Activated naive CD8-positive, alpha-beta T cell treated with anti-CD3 and anti-CD28 coated beads, Interleukin-2, amount 50 U/mL, for 16 hours (primary cell): ENCODE measurements at regions not wholly inside any gene's neighbourhood (a gene's known extent, or its start where the extent isn't known, plus 50 kb on each side); places are given as distances from the start of the nearest gene placed in this dataset.

Experiments
- DNase-seq: peaks from one replicate; pipeline ENCODE4 v3.0.0-alpha.2; 2020; ENCODE audit warnings: low read depth, low spot score

DNA sequence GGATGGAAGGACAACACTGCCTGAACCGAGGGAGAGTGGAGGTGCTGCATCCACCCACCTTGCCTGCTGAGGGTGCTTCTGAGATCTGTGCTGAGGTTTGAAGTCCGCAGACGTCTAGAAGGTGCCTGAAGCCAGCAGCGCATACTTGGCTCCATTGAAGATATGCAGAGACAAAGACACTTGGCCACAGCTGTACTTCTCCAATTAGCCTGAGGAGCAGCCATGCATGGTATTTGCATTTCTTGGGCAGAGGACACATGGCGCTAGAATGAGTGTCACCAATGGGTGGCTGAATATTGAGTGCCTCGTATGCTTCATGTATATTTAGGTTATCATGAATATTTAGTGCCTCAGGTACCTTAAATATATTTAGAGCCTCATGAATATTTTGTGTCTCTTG lies 128.7 kb upstream of the ATP6AP2 start:
- DNase-seq = no peak

DNA sequence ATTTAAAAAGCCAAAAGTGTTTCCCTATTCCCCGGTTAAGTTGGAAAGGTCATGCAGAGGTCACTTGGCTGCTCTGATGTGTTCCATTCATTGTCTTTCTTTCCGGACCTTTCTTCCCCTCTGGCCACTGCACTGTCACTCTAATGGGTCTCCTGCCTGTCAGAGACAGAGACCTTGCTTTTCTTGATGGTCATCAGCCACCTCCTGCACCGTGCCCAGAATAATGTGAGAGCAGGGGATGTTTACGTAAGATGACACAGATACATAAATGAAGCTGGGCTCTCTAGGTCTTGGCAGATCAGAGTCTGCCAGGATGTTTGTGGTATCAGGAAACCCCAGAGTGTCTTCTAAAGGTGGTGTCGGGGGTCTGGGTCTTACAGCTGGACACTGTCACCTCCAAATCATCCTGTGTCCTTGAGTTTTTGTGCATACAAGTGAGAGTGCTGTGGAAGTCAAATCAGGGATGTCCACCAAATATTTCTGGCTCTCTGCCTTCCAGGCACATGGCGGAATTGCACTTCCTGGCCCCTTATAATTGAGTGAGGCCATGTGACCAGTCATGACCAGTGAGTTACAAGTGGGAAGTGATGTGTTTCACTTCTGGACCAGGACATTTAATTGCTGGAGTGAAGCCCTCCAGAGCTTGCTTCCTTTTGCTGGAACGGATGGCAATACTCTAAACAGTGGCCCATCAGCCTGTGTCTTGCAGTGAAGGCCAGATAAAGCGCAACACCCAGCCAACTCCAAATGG lies 130.6 kb upstream of the ATP6AP2 start:
- DNase-seq = no peak

DNA sequence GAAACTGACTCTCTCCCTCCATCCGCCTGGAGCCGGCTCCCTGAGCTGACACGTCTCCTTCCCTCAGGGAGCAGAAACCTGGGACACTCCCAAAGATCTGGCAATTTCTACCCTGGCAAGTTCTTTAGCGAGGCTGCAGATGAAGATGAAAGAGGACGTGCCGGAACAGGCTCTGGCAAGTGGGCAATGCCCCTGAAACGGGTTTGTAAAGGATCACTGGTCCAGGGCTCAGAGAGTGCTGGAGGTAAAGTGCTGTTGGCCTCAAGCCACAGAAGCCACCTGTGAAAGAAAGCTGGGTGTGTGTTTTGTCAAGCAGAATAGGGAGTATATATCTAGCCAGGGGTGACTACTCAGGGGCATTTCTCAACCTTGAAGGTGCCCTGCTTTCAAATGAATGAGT lies 131.4 kb upstream of the ATP6AP2 start:
- no peak for DNase-seq

DNA sequence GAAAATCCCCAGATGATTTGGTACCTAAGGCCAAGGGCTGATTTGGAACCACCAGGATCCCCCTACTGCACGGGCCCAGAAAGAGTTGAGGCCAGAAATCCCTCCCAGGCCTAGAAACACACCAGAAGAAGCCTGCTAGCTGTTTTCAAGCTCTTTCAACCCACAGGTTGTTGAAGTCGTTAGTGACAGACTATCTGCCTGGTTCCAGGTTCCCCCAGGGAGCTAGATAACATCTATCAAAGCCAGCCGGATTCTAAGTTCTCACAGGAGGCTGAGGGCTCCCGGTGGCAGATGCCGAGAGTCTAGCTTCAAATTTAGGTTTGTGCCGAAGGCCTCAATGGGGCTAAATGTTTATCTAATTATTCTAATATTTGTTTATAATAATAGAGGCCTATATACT lies 132.0 kb upstream of the ATP6AP2 start:
- DNase-seq = no peak

DNA sequence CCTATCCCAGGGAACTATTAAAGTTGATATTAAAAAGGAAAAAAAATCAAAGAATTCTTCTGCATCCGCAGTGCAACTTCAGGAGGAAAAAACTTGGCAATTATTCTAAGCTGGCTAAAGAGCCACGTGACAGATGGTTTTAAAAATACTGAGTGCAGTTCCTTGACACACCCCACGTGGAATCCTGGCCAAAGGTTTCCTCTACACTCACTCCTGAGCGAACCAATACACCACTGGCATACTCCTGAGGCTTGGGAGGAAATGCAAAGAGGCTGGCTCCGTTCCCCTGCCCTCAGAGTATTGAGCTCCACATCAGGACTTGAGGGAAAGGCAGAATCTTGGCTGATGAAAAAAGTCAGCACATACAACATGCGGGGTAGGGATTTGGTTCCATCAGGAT lies 133.8 kb upstream of the ATP6AP2 start:
- DNase-seq = no peak

DNA sequence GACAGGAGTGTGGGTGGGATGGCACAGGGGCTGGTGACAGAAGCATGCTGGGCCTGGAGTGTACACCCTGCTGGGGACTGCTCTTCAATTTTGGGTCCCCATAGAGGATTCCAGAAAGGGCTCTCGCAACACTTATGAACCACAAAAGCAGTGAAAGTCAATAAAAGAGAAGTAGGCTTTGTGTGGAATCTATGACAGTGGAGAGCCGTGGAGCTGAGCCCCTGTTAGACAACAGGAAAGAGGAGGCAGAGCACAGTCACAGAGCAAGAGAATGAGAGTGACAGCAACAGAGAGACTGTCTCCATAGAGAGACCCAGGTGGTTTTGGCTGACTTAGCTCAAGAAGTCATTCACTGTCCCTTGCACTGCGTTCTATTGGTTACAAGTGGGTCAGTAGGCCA lies 135.1 kb upstream of the ATP6AP2 start:
- no peak for DNase-seq

DNA sequence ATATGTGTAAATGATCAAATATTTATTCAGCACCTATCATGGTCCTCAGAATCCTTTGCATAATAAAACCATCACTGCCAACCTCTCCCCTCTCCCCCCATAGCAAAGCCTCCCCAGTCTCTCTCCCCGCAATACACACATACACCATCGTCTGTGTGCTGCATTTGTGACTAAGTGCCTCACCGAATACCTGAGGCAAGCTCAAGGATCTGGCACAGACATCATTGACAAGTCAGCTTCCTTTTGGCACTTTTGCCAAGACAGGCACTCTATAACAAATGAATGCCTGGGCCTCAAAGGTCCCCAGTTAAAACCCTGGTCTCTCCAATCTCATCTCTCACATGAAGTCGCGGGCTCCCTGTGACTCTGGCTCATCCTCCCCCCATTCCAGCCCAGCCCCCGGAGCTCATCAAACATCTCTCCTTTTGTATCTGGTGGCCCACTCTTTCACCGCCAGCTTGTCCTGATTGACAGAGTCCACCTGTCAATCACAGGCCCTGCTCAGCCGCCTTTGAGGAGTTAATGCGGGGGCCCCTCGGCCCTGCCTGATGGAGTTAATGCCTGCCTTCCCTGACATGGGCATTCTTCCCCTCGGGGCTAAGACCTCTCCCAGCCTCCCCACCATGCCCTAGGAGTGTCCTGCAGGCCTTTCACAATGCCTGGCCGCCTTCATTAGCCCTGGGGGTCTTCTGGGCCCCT lies 135.8 kb upstream of the ATP6AP2 start:
- no peak for DNase-seq

DNA sequence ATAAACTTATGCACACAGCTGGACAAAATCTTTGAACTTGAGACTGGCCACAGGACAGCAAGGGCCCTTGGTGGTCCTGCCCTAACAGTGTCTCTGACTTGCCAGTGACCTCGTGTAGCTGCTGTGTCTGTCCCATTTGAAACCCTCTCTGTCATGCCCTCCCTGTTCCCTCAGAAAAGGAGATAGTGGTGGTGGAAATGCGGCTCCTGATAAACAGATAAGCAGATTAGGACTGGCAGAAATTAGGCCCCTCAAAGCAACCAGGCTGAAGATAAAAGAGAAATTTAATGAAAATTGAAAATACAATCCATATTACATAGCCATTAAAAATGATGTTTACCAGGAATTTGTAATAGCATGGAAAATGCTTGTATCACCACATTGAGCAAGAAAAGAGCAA lies 136.6 kb upstream of the ATP6AP2 start:
- no peak for DNase-seq

DNA sequence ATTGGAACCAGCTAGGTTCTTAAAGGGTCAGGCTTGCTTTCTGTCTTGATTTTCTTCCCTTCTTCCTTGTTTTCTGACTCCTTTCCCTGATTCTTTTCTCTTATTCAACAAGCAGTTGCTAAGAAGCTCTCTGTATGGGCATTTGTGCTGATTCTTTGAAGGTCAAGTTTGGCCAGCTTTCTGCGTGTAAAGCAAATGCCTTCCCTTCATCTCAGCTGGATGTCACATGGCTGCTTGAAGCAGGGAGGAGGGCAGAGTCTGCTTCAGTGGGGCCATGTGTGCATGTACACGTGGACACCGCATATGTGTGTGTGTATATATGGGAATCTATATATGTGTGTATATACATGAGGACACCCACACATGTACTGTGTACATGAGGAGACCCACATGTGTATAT lies 139.9 kb upstream of the ATP6AP2 start:
- no peak for DNase-seq

DNA sequence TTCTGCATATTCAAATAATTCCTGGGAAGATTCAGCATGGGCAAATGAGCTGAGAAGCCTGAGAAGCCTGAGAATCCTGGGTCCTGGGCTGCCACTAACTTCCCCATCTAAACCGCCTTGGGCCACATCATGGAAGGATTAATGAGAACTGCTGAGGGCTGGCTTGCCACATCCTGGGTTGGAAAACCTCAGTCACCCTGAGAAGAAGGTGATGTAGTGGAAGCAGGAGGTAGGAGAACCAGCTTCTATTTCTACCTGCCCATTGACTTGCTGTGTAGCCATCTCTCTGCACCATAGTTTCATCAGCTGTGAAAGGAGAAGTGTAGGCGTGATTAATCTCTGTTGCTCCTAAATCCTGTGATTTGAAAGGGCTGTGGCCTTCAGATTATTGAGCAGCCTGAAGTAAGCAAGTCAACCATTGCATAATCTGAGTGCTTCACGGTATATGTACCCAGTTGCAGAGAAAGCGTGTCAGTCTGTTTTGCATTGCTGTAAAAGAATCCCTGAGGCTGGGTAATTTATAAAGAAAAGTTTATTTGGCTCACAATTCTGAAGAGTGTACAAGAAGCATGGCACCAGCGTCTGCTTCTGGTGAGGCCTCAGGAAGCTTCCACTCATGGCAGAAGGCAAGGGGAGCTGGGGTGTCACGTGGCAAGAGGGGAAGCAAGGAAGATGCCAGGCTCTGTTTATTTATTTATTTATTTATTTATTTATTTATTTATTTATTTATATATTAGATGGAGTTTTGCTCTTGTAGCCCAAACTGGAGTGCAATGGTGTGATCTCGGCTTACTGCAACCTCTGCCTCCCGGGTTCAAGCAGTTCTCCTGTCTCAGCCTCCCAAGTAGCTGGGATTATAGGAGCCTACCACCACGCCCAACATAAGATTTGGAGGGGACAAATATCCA lies 140.9 kb upstream of the ATP6AP2 start:
- no peak for DNase-seq

DNA sequence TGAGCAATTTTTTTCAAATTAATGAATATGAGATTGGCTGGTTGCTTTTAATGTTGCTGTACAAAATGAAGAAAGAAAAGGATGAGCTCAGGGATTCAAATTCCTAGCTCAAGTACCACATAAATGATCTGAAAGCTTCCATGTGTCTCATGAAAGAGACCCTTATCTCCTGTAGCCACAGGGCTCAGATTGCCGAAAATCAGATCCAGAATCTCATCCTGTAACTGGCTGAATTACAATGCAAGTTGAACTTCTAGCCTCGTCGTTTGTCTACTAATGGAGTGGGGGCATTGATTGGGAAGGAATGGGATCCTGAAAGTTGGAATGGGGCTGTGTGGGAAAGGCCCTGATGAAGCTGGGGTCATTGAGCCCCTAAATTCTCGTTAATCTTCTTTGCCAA lies 143.4 kb upstream of the ATP6AP2 start:
- no peak for DNase-seq

DNA sequence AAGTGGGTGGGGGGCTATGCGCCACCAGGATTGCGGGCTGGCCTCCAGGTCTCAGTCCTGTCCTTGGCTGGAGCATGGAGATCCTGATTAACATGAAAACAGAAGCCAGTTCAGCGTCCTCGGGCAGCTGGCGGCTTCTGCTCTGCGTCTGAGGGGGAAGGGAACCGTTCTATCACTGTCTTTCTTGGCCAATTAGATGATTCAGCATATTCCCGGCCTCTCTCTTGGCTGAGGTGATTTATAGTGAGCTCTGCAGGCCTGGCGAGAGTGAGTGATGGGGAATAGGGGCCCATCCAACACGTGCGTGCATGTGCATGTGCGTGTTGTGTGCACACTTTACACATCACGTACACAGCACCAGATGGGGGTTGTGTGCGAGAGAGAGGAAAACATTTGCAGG lies 145.8 kb upstream of the ATP6AP2 start:
- no peak for DNase-seq

DNA sequence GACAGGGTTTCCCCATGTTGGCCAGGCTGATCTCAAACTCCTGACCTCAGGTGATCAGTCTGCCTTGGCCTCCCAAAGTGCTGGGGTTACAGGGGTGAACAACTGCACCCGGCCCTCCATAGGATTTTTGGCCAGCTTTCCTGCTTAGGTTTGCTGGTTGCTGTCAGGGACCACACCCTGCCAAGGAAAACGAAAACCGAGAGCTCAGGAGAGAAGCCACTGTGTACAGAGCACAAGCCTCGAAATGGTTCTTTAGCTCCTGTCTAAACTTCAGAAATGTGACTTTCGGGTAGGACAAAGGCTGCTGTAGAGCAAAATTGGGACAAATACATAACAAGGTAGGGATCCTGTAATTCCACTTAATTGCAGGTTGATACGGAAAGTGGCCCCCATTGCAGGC lies 146.3 kb upstream of the ATP6AP2 start:
- DNase-seq = no peak

DNA sequence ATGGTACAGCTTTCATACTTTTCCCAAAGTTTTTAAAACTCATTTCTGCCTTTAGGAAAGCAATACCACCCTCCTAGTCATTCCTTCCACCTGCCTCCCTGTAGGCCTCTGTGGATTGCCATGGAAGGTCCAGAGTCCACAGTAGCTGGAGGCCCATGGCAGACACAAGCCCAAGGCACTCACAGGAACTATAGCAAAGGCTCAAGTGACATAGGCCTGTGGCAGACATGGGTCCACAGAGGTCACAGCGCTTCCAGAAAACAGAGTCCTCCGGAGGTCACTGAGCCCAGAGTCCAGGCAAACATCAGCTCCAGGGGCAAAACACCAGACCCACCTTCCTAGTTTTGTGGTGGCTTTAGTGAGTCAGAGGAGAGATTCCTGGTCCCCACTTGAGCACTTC lies 147.6 kb upstream of the ATP6AP2 start:
- no peak for DNase-seq

DNA sequence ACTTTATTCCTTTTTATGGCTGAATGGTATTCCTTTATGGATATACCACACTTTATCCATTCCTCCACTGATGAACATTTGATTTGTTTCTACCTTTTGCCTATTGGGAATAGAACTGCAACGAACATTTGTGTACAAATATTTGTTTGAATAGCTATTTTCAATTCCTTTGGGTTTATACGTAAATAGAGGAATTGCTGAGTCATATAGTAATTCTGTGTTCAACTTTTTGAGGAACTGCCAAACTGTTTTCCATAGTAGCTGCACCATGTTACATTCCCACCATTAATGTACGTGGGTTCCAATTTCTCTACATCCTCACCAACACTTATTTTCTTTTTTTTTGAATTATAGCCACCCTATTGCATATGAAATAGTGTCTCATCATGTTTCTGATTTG lies 156.5 kb upstream of the ATP6AP2 start:
- no peak for DNase-seq

DNA sequence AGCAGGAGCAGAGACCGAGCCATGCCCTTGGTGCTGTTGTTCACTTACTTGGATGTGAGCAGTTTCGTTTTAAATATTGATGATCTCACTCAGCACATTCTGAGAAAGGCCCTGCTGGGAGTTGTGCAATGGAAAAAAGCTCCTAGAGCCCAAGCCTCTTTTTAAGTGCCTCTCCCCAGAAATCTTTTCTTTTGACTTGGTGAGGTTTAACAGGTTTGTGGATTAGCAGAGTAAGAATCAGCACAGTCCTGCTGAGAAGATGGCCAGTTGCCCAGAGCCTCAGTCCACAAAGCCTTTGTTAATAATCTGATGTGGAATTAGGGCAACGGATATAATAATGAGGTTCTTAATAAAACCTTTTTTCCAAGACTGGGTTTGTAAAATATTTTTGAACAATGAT lies 157.5 kb upstream of the ATP6AP2 start:
- DNase-seq = no peak

DNA sequence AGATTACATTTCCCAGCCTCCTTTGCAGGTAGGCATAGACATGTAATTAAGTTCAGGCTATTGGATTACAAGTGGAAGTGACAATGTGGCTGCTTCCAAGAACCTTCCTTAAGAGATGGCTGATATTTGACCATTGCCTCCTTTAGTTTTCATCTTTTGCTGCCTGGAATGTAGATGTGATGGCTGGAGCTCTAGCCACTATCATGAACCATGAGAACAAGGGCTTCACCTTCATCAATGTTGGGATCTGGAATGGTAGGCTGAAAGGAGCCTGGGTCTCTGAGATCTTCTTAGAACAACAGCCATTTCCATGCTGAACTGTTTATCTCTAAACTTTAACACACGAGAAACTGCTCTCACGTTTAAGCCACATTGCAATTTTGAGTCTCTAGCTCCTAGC lies 158.7 kb upstream of the ATP6AP2 start:
- DNase-seq = no peak

DNA sequence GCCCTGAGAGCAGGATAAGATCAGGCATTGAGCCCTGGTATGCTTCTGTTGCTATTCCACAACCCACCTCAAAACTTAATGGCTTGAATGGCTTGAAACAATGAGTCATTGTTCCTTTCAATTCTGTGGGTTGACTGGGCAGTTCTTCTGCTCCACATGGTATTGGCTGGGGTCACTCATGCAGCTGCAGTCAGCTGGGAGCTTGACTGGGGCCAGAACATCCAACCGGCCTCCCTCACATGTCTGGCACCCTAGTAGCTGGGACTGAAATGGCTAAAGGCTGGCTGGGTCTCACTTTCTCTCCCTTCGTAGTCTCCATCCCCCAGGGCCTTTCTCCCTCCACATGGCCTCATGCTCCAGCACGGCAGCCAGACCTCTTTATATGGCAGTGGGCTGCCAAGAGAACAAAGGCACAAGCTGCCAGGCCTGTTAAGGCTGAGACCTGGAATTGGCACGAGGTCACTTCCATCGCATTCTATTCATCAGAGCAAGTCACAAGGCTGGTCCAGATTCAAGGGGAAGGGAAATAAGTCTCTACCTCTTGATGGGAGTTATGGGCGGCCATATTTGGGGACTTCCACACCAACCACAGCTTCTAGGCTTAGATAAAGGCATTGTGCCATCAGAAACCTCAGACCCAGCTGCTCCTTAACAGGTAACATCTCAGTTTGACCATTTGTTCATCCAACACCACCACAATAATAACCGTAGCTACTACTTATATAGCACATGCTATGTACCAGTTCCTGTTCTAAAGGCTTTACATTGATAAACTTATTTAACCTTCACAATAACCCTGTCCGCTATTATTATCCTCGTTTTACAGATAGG lies 159.7 kb upstream of the ATP6AP2 start:
- no peak for DNase-seq

DNA sequence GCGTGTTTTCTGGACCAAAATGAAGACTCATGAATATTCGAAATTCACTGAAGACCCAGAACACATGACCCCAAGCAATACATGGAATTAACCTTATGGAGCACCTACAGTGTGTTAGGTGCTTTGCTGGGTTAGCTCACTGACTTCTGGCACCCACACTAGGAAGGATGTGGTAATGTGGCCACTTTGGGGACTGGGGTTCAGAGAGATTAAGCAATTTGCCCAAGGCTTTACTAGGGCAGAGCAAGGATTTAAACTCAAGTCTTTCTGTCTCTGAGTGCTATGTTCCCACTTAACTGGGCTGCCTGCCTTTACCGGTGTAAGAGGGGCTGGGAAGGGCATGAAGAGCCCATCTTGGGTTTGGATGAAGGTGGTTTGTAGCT lies 162.0 kb upstream of the ATP6AP2 start:
- no peak for DNase-seq

DNA sequence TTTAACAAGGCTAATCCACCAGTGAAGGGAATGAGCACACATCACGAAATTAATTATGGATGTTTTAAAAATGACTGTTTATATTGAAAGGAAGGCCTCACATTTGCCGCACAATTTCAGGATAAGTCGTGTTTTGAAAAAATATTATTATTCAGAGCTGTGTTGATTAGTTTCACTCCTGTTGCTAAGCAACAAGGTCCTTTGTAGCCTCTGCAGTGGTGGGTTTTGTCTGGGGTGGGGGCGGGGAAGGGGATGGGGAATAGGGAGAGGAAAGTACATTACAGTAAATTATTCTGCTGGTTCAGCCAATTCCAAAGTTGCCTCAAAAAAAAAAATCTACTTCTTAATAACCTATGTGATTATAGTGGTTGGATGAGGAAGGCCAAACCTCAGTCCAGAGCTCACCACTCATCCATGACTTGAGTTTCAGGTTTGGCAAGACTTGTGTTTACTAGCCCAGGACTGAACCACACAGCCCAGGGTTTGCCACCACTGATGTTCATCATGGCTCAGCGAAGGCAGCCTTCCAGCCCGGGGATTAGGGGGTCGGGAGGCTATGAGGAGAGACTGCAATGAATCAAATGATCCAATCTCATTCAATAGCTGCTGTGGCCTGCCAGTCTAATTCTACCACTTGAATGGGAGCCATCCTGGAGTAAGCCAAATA lies 162.5 kb upstream of the ATP6AP2 start:
- DNase-seq = no peak

DNA sequence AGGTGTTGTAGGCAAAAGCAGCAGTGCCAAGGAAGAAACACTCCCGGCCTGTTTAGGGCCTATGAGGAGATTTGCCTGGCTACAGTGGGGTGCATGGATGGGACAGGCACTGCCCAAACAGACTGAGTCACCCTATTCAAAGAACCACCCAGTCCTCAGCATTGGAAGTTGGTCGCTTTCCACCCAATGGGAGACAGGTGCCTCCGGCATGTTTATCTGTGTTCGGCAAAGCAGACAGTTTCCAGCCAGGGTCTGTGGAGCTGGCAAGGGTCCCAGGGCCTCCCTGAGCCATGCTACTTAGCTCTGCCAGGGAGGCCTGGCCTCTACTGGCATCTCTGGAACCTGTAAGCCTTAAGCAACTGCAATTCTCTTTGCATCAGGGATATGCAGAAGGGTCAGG lies 165.1 kb upstream of the ATP6AP2 start:
- DNase-seq = no peak
